T-cell (primary cell): ENCODE measurements at regions not wholly inside any gene's neighbourhood (a gene's known extent, or its start where the extent isn't known, plus 50 kb on each side); places are given as distances from the start of the nearest gene placed in this dataset.

Source experiments
- ATAC-seq, 4 experiments: fragments of 200-7000 bp in 3 of 4; fragments of 150-1000 bp in 1 of 4; cut with Tn5 transposase; replicated peaks in 1 of 4; 1 replicate in 3 of 4; 2 replicates in 1 of 4; pipeline ENCODE4 v1.10.0; 2021; ENCODE audit warnings: moderate library complexity in 3 of 4, mild to moderate bottlenecking in 2 of 4, moderate number of reproducible peaks in 1 of 4
- CTCF ChIA-PET, 2 donors: fragments of 300-600 bp; sonication (Branson Sonifier 250); formaldehyde crosslinking; loops; one replicate each; lab custom pipeline; 2022; ENCODE audit warnings: antibody characterized with exemption in 2 of 2; lab: Charles Lee
- POLR2A ChIA-PET, 2 donors: fragments of 300-600 bp; sonication (Branson Sonifier 250); formaldehyde crosslinking; loops; one replicate each; lab custom pipeline; 2022; ENCODE audit warnings: antibody characterized with exemption in 2 of 2; lab: Charles Lee
- DNase-seq, 35 experiments: peaks; one replicate each; pipeline versions ENCODE4 v3.0.0 to v3.0.0-alpha.2; 2013 to 2023
- H3K27ac ChIP-seq: one replicate; pipeline ENCODE4 v1.5.1; 2013; ENCODE audit warnings: low read length
- H3K27me3 ChIP-seq, 2 experiments: replicated peaks in 1 of 2; 1 replicate in 1 of 2; 2 replicates in 1 of 2; pipeline versions ENCODE4 v1.6.1 to v1.7.0; 2013; ENCODE audit warnings: low read length in 1 of 2, mixed read lengths in 1 of 2; ENCODE audit not compliant: control insufficient read depth in 2 of 2, insufficient read depth in 2 of 2; ENCODE audit errors: extremely low read depth in 1 of 2
- H3K36me3 ChIP-seq, 2 donors: 1 replicate in 1 of 2; 2 replicates in 1 of 2; pipeline versions ENCODE4 v1.6.1 to v1.7.0; 2013; ENCODE audit warnings: low read length in 1 of 2; ENCODE audit not compliant: control insufficient read depth in 2 of 2, insufficient read depth in 1 of 2; ENCODE audit errors: extremely low read depth in 1 of 2
- H3K4me1 ChIP-seq, 2 experiments: 1 replicate in 1 of 2; 2 replicates in 1 of 2; pipeline versions ENCODE4 v1.6.1 to v1.7.0; 2013; ENCODE audit warnings: low read length in 2 of 2, mixed read lengths in 1 of 2; ENCODE audit not compliant: insufficient read depth in 2 of 2, control insufficient read depth in 1 of 2; ENCODE audit errors: extremely low read depth in 1 of 2
- H3K4me3 ChIP-seq, 2 donors: 1 replicate in 1 of 2; 2 replicates in 1 of 2; pipeline versions ENCODE4 v1.5.1 to v1.7.0; 2013; ENCODE audit warnings: mild to moderate bottlenecking in 2 of 2, low read length in 1 of 2, moderate library complexity in 1 of 2; ENCODE audit not compliant: control insufficient read depth in 1 of 2; ENCODE audit errors: extremely low read depth in 1 of 2
- H3K9me3 ChIP-seq: 2 replicates; pipeline ENCODE4 v1.7.0; 2013
- H3K27ac Mint-ChIP-seq, 2 donors: one replicate each; pipeline ENCODE4 v1.8.0; 2020 to 2021; ENCODE audit warnings: mild to moderate bottlenecking in 2 of 2, mixed read lengths in 2 of 2
- H3K27me3 Mint-ChIP-seq, 2 donors: one replicate each; pipeline ENCODE4 v1.8.0; 2021 to 2022; ENCODE audit warnings: mixed read lengths in 2 of 2
- H3K36me3 Mint-ChIP-seq: one replicate; pipeline ENCODE4 v1.8.0; 2021; ENCODE audit warnings: mixed read lengths
- H3K4me1 Mint-ChIP-seq, 3 donors: one replicate each; pipeline ENCODE4 v1.8.0; 2020 to 2022; ENCODE audit warnings: mixed read lengths in 3 of 3, mild to moderate bottlenecking in 1 of 3
- H3K4me3 Mint-ChIP-seq, 3 donors: one replicate each; pipeline ENCODE4 v1.8.0; 2020 to 2022; ENCODE audit warnings: mild to moderate bottlenecking in 3 of 3, mixed read lengths in 3 of 3, moderate library complexity in 3 of 3
- H3K9me3 Mint-ChIP-seq, 3 donors: one replicate each; pipeline ENCODE4 v1.8.0; 2020 to 2022; ENCODE audit warnings: mixed read lengths in 3 of 3
- WGBS: methylation state at CpG from one replicate; pipeline ENCODE4 v1.1.5; 2013; ENCODE audit warnings: missing lambda C conversion rate; ENCODE audit not compliant: insufficient coverage; 5-methylcytosine and 5-hydroxymethylcytosine counted together

DNA sequence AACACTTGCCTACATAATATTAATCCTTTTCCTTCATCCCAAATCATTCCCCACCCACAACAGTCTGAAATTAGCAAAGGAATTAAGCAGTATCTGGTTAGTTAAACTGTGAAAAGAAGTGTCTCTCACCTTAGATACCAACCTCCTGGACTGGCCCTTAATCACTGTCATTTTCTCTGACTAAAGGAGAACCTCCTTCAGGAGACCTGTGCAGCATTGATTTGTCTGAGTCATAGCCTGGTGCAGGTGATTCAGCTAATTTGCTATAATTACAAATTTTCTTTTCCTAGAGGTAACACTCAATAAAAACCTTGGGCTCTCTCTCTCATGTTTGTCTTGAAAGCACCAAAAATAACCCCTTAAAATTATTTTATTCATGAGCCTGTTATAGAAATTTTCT, 279.8 kb upstream of the SEMA6D start:
- ChIA-PET POLR2A (no interaction called here), CTCF (no interaction called here)
- no peaks in the 10 kb centered on the region for H3K9me3 ChIP-seq
- peaks cover 0 to 14% (median 0%) of the 10 kb centered on the region in 3 donors for H3K9me3 Mint-ChIP-seq
- H3K27ac ChIP-seq = no peak overlapping the region
- no peaks in the 10 kb centered on the region for H3K4me1 Mint-ChIP-seq
- no peak overlapping the region for H3K27ac Mint-ChIP-seq
- no peaks in the 10 kb centered on the region for H3K4me1 ChIP-seq
- H3K4me3 ChIP-seq = no peak overlapping the region
- no peaks in the 10 kb centered on the region for H3K36me3 ChIP-seq
- no peak for ATAC-seq
- H3K36me3 Mint-ChIP-seq = no peaks in the 10 kb centered on the region
- no peaks in the 10 kb centered on the region for H3K27me3 ChIP-seq
- DNase-seq = no peak
- H3K4me3 Mint-ChIP-seq = no peak overlapping the region
- peaks cover 0 to 7% of the 10 kb centered on the region in 2 donors for H3K27me3 Mint-ChIP-seq

DNA sequence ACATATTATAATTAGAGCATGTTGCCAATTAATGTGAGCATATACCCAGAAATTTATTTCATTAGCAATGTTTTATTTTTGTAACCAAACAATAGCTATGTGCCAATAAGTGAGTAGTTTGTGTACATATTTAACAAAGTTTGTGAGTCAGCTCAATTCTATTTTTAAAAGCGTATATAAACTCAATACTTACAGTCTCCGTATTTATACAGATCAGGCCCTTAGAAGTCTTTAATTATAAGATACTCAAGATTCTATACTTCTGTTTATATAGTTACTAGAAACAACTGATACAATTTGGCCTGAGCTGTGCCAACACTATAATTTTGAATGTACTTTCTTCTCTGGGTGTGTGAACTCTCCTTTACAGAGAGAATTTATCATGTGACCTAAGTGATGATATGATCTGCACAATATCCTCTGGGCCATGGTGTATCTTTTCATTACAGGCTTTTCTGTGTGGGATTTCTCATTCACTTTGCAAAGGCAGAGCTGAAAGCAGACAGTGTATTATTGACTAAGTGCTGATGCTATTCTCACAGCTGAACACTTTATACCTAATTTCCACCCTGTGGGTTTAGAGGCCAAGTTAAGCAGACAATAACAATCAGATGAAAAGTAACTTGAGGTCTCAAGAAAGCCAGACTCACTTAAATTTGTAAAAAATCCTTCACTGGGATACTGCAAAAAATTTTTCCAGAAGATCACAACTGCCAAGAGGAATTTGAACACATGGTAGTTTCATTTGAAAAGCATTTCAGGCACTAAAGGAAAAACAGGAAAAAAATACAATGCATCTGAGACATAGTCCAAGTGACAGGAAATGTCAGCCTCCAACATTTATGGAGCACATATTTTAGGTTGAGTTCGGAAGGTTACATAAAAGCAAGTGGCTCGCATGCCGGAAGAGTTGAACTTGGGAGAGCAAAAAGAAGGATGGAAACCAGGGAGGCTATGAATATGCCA, 277.9 kb upstream of the SEMA6D start:
- no peak for DNase-seq
- WGBS = 100% methylated on average over 3 of the region's 5 CpGs

DNA sequence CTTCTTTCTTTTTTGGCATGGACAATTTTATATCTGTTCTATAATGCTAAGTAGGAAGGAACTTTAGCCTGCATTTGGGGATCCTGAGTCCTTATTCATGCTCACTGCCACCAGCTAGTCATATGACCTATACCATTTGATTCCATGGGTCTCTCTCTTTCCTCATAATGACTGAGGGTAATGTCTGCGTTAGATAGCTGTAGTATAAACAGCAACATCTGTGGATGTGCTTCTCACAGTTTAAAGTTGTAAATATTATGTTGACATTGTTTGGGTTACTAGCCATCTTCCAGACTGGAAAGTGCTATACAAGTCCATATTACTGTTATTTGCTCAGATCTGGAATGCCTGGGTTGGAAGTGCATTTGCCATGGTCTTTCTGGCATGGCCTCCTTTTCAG, 274.9 kb upstream of the SEMA6D start:
- ATAC-seq = no peak
- no peak for DNase-seq
- Histone ChIP-seq H3K4me1 (no peaks in the 10 kb centered on the region), H3K9me3 (no peaks in the 10 kb centered on the region), H3K4me3 (no peak overlapping the region), H3K27ac (no peak overlapping the region), H3K36me3 (no peaks in the 10 kb centered on the region), H3K27me3 (no peaks in the 10 kb centered on the region)
- H3K27ac Mint-ChIP-seq = no peak overlapping the region
- no peaks in the 10 kb centered on the region for H3K27me3 Mint-ChIP-seq
- peaks cover 0 to 6% (median 4%) of the 10 kb centered on the region in 3 donors for H3K9me3 Mint-ChIP-seq
- ChIA-PET CTCF (no interaction called here), POLR2A (no interaction called here)
- no peaks in the 10 kb centered on the region for H3K36me3 Mint-ChIP-seq
- H3K4me3 Mint-ChIP-seq = no peak overlapping the region
- H3K4me1 Mint-ChIP-seq = no peaks in the 10 kb centered on the region
- WGBS = 60% methylated on average over 1 of the region's 1 CpG

More for the DNA sequence above, 277.9 kb upstream of the SEMA6D start:
- Histone ChIP-seq H3K27ac (no peak overlapping the region), H3K36me3 (no peaks in the 10 kb centered on the region), H3K4me3 (no peak overlapping the region), H3K4me1 (no peaks in the 10 kb centered on the region), H3K27me3 (no peaks in the 10 kb centered on the region), H3K9me3 (no peaks in the 10 kb centered on the region)
- H3K4me1 Mint-ChIP-seq = no peaks in the 10 kb centered on the region
- peaks cover 0 to 6% (median 0%) of the 10 kb centered on the region in 3 donors for H3K9me3 Mint-ChIP-seq
- CTCF ChIA-PET = no interaction called here
- no peaks in the 10 kb centered on the region for H3K36me3 Mint-ChIP-seq
- H3K4me3 Mint-ChIP-seq = no peak overlapping the region
- no peak for ATAC-seq
- H3K27me3 Mint-ChIP-seq = peaks cover 0 to 3% of the 10 kb centered on the region in 2 donors
- no peak overlapping the region for H3K27ac Mint-ChIP-seq
- POLR2A ChIA-PET = no interaction called here

DNA sequence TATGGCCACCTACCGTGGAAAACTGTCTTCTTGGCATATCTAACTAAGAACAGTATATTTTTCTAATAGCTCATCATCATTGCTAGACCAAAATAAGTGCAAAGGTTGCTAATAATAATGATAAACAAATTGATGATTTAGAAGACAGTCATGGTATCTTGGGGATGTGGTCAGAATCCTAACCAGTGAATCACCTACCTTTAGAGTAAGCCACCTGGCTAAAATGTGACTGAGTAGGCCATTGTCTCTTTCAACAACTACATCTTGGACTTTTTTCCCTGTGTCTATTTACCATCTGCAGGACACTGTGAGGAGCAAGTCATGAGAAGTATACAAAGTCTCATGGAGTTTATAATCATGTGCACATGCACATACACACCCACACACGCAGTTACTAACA, 273.5 kb upstream of the SEMA6D start:
- ChIA-PET CTCF (no interaction called here), POLR2A (no interaction called here)
- Histone ChIP-seq H3K4me3 (no peak overlapping the region), H3K4me1 (no peaks in the 10 kb centered on the region), H3K27ac (no peak overlapping the region), H3K27me3 (no peaks in the 10 kb centered on the region), H3K36me3 (no peaks in the 10 kb centered on the region), H3K9me3 (no peaks in the 10 kb centered on the region)
- no peaks in the 10 kb centered on the region for H3K36me3 Mint-ChIP-seq
- H3K27ac Mint-ChIP-seq = no peak overlapping the region
- H3K4me1 Mint-ChIP-seq = no peaks in the 10 kb centered on the region
- DNase-seq = no peak
- no peak for ATAC-seq
- no CpG with 5 or more reads among the region's 2 CpGs for WGBS
- no peaks in the 10 kb centered on the region for H3K27me3 Mint-ChIP-seq
- no peak overlapping the region for H3K4me3 Mint-ChIP-seq
- peaks cover 0 to 6% (median 4%) of the 10 kb centered on the region in 3 donors for H3K9me3 Mint-ChIP-seq

DNA sequence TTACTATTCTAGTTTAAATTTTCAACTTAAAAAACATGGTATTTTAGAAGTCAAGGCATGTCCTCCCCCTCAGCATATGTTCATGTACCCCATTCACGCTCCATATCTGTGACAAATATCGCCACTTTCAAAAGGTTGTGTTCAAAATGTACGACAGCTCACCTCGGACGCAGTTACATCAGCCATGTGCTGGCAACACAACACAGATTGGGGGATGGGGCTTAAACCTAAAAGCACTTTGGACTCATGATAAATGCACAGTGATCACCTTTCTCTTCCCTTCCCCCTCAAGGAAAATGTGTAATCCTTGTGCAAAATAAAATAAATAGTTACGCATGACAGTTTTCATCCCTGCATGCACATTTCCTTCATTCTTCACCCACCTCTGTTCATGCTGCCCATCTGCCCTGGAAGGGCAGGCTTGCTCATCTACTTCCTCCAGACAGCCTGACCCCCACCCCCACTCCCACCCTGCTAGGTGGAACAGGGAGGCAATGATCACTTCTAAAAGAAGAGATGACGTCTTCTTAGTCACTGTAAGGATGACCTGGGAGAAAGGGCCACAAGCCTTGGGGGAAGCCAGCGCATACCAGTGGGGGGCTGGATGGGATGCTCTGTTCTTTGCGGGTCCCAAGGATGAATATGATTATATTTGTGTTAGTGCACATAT, 271.4 kb upstream of the SEMA6D start:
- H3K4me3 ChIP-seq = no peak overlapping the region
- Mint-ChIP-seq H3K27ac (no peak overlapping the region), H3K27me3 (peaks cover 0 to 4% of the 10 kb centered on the region in 2 donors), H3K36me3 (no peaks in the 10 kb centered on the region), H3K4me3 (no peak overlapping the region), H3K9me3 (peaks cover 0 to 4% (median 0%) of the 10 kb centered on the region in 3 donors), H3K4me1 (no peaks in the 10 kb centered on the region)
- H3K36me3 ChIP-seq = no peaks in the 10 kb centered on the region
- no peak overlapping the region for H3K27ac ChIP-seq
- DNase-seq (no peak), ATAC-seq (no peak)
- H3K4me1 ChIP-seq = no peaks in the 10 kb centered on the region
- ChIA-PET POLR2A (no interaction called here), CTCF (no interaction called here)
- 100% methylated on average over 1 of the region's 9 CpGs for WGBS
- no peaks in the 10 kb centered on the region for H3K9me3 ChIP-seq
- H3K27me3 ChIP-seq = no peaks in the 10 kb centered on the region

DNA sequence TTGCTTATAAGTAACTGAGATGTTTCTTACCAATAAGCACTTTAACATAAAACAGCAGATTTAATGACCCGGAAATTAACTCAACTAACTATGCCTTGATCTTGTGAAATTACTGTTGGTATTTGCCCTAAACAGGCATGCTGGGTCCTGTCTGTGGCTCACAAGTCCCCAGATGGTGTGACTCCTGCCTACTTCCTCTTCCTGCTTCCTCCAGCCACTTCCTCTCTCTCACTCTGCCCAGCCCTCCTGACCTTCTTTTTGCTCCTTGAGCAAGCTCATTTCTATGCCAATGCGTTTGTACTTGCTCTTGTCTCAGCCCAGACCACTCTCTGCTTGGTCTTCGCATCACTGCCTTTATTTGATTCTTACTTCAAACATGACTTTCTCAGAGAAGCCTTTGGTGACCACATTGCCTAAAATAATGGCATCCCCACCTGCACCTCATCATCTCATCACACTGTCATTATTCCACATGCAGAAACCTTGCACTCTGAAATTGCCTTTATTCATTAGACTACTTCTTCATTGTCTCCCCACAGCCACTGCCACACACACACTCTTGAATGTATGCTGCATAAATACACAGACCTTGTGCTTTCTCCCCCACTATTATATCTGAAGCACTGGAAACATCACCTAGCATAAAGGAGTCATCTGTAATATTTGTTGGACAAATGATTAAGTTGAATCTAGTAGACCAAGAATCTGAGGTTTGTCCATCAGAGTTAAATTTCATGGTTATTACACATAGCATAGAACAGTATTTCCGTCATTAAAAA, 256.3 kb upstream of the SEMA6D start:
- ATAC-seq (no peak), DNase-seq (no peak)
- no peaks in the 10 kb centered on the region for H3K36me3 Mint-ChIP-seq
- H3K27me3 ChIP-seq = no peaks in the 10 kb centered on the region
- H3K4me1 Mint-ChIP-seq = peaks cover 0 to 2% (median 0%) of the 10 kb centered on the region in 3 donors
- ChIA-PET CTCF (no interaction called here), POLR2A (no interaction called here)
- H3K9me3 Mint-ChIP-seq = peaks cover 0 to 11% (median 0%) of the 10 kb centered on the region in 3 donors
- H3K4me3 ChIP-seq = no peak overlapping the region
- no peak overlapping the region for H3K27ac Mint-ChIP-seq
- H3K36me3 ChIP-seq = no peaks in the 10 kb centered on the region
- H3K9me3 ChIP-seq = no peaks in the 10 kb centered on the region
- H3K4me3 Mint-ChIP-seq = no peak overlapping the region
- 87% methylated on average over 3 of the region's 4 CpGs for WGBS
- H3K27me3 Mint-ChIP-seq = no peaks in the 10 kb centered on the region
- no peaks in the 10 kb centered on the region for H3K4me1 ChIP-seq
- no peak overlapping the region for H3K27ac ChIP-seq
